Ascending aorta (tissue), 2 donors: ENCODE measurements at regions not wholly inside any gene's neighbourhood (a gene's known extent, or its start where the extent isn't known, plus 50 kb on each side); places are given as distances from the start of the nearest gene placed in this dataset.

Experiments
- DNase-seq, 2 donors: peaks; one replicate each; pipeline ENCODE4 v3.0.0-alpha.2; 2019; ENCODE audit warnings: low spot score in 2 of 2
- H3K27ac ChIP-seq, 2 donors: fragments of 200-600 bp; sonication (generic); one replicate each; pipeline ENCODE4 v1.5.1; 2016 to 2017; ENCODE audit warnings: mild to moderate bottlenecking in 1 of 2
- H3K27me3 ChIP-seq: fragments of 200-600 bp; sonication (generic); one replicate; pipeline ENCODE4 v1.5.1; 2017
- H3K36me3 ChIP-seq, 2 donors: fragments of 200-600 bp; sonication (generic); one replicate each; pipeline ENCODE4 v1.5.1; 2016
- H3K4me1 ChIP-seq, 2 donors: fragments of 200-600 bp; sonication (generic); one replicate each; pipeline ENCODE4 v1.5.1; 2016 to 2017; ENCODE audit warnings: mild to moderate bottlenecking in 1 of 2
- H3K4me3 ChIP-seq, 2 donors: fragments of 200-600 bp; sonication (generic); one replicate each; pipeline ENCODE4 v1.5.1; 2016 to 2017; ENCODE audit warnings: mild to moderate bottlenecking in 1 of 2
- H3K9me3 ChIP-seq, 2 donors: fragments of 200-600 bp; sonication (generic); one replicate each; pipeline ENCODE4 v1.5.1; 2016
- CTCF ChIP-seq, 3 experiments: fragments of 200-600 bp in 2 of 3; fragments of 450-650 bp in 1 of 3; sonication (generic) in 2 of 3; IDR thresholded peaks; one replicate each; pipeline ENCODE4 v1.5.1; 2016 to 2019; ENCODE audit warnings: antibody characterized with exemption in 3 of 3, mild to moderate bottlenecking in 1 of 3, moderate library complexity in 1 of 3
- intact Hi-C: fragments of 100-400 bp; cut with DNase I; formaldehyde crosslinking; loops from one replicate; pipeline ENCODE4 v1.15.1; 2023

- intact Hi-C loops, result no loop called here
Observed at GRCh38 chr7:38057829-38058228, 120.2 kb upstream of the STARD3NL start.

GRCh38 chr7:38060116-38060515, 117.9 kb upstream of the STARD3NL start:
- H3K4me1 ChIP-seq, result no peaks in the 10 kb centered on the region

More at GRCh38 chr7:38057829-38058228, 120.2 kb upstream of the STARD3NL start:
- H3K27ac ChIP-seq, result no peak overlapping the region
- TF ChIP-seq CTCF (IDR thresholded peaks at IDR 0.05), result no peak
- no peaks in the 10 kb centered on the region for H3K4me1 ChIP-seq
- no peaks in the 10 kb centered on the region for H3K36me3 ChIP-seq
- H3K27me3 ChIP-seq, result no peaks in the 10 kb centered on the region
- no peak overlapping the region for H3K4me3 ChIP-seq
- no peaks in the 10 kb centered on the region for H3K9me3 ChIP-seq
- no peak for DNase-seq

GRCh38 chr7:38060637-38061036, 117.4 kb upstream of the STARD3NL start:
- no peaks in the 10 kb centered on the region for H3K36me3 ChIP-seq
- no peak overlapping the region for H3K4me3 ChIP-seq
- H3K9me3 ChIP-seq, result no peaks in the 10 kb centered on the region
- no peaks in the 10 kb centered on the region for H3K27me3 ChIP-seq
- H3K4me1 ChIP-seq, result no peaks in the 10 kb centered on the region
- no peak overlapping the region for H3K27ac ChIP-seq
- no peak for TF ChIP-seq CTCF (IDR thresholded peaks at IDR 0.05)
- DNase-seq, result no peak
- intact Hi-C loops, result no loop called here

More at GRCh38 chr7:38060116-38060515, 117.9 kb upstream of the STARD3NL start:
- no peaks in the 10 kb centered on the region for H3K9me3 ChIP-seq
- no peaks in the 10 kb centered on the region for H3K27me3 ChIP-seq
- intact Hi-C loops, result no loop called here
- no peak overlapping the region for H3K4me3 ChIP-seq
- H3K36me3 ChIP-seq, result no peaks in the 10 kb centered on the region
- H3K27ac ChIP-seq, result no peak overlapping the region
- DNase-seq, result no peak
- TF ChIP-seq CTCF (IDR thresholded peaks at IDR 0.05), result no peak

GRCh38 chr7:38066391-38066790, 111.7 kb upstream of the STARD3NL start:
- H3K4me1 ChIP-seq, result no peaks in the 10 kb centered on the region
- H3K27me3 ChIP-seq, result no peaks in the 10 kb centered on the region
- no peaks in the 10 kb centered on the region for H3K9me3 ChIP-seq
- intact Hi-C loops, result no loop called here
- H3K36me3 ChIP-seq, result no peaks in the 10 kb centered on the region
- no peak for TF ChIP-seq CTCF (IDR thresholded peaks at IDR 0.05)
- H3K4me3 ChIP-seq, result no peak overlapping the region
- DNase-seq, result no peak
- no peak overlapping the region for H3K27ac ChIP-seq

DNA sequence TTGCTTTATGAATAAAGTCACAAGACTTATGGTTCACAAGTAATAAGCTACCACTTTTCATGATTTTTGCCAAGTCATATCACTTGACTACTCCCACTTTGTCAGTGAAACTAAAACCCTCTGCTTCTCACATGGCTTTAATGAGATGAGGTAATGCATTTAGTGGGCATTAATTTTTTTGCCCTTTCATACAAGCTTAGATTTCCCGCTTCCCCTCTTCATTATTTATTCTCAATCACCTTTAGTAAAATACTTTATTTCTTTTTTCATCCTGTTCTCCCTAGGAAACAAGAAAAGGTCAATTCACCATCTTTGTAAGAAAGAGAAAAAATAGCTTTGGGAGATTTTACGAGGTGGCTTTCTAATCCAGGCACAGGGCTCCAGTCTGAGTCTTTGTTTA, 109.6 kb upstream of the STARD3NL start:
- TF ChIP-seq CTCF (IDR thresholded peaks at IDR 0.05), result no peak
- Histone ChIP-seq H3K27me3 (no peaks in the 10 kb centered on the region), H3K4me1 (no peaks in the 10 kb centered on the region), H3K9me3 (no peaks in the 10 kb centered on the region), H3K27ac (no peak overlapping the region), H3K36me3 (no peaks in the 10 kb centered on the region), H3K4me3 (no peak overlapping the region)
- intact Hi-C loops, result no loop called here
- no peak for DNase-seq

GRCh38 chr7:38069052-38069451, 109.0 kb upstream of the STARD3NL start:
- no peak overlapping the region for H3K4me3 ChIP-seq
- no peaks in the 10 kb centered on the region for H3K4me1 ChIP-seq
- no peaks in the 10 kb centered on the region for H3K9me3 ChIP-seq
- no peaks in the 10 kb centered on the region for H3K36me3 ChIP-seq
- H3K27me3 ChIP-seq, result no peaks in the 10 kb centered on the region
- H3K27ac ChIP-seq, result no peak overlapping the region
- intact Hi-C loops, result no loop called here
- no peak for DNase-seq
- TF ChIP-seq CTCF (IDR thresholded peaks at IDR 0.05), result no peak
